ENCODE measurements at regions not wholly inside any gene's neighbourhood (a gene's known extent, or its start where the extent isn't known, plus 50 kb on each side); places are given as distances from the start of the nearest gene placed in this dataset.

DNA sequence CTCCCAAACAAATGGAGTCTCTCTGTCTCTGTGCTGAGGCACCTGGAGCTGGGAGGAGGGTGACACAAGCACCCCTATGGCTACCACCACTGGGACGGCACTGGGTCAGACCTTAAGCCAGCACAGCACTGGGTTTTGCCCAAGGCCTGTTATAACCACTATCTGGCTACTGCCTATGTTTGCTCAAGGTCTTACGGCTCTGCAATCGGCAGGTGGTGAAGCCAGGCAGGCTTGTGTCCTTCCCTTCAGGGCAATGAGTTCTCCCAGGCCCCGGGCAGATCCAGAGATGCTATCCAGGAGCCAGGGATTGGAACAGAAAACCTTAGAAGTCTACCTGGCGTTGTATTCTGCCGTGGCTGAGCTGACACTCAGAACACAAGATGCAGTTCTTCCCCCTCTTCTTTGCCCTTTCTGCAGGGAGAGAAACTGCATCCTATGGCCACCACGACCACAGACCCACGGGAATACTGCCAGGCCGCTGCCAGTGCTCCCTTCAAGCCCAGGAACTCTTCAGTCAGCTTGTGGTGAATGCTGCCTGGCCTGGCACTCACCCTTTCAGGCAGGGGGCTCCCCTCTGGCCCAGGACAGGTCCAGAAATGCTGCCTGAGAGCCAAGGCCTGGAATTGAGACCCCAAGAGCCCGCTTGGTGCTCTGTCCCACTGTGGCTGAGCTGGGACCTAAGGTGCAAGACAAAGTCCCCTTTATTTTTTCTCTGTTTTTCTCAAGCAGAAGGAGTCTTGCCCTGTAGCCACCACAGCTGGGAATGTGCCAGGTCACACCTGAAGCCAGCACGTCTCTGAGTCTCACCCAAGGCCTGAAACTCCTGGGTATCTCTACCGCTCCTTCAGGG, 67.0 kb upstream of the FRMD1 start:
- Histone ChIP-seq H3K9me3 (no peaks in the 10 kb centered on the region), H3K4me1 (no peaks in the 10 kb centered on the region), H3K27me3 (peaks cover 5 to 16% (median 15%) of the 10 kb centered on the region in 3 donors), H3K27ac (no peak overlapping the region), H3K4me3 (no peak overlapping the region), H3K36me3 (no peaks in the 10 kb centered on the region)
- in situ Hi-C loops (cut with MboI; ENCODE audit: low sequenced_read_pairs in 4 of 4) (loop anchor here in 1 of 4 donors (25.0 kb wide), 1 partner anchor 234 kb away; no protein-coding TSS in a partner anchor), intact Hi-C loops (cut with DNase I; ENCODE audit: low total_unique reads) (no loop called here)
- TF ChIP-seq POLR2A (IDR thresholded peaks at IDR 0.05) (no peak), CTCF (IDR thresholded peaks at IDR 0.05 in 4 of 5, conservative IDR thresholded peaks at IDR 0.05 in 1 of 5) (no peak)
- DNase-seq (no peak), ATAC-seq (no peak)

- TF ChIP-seq CTCF (IDR thresholded peaks at IDR 0.05 in 4 of 5, conservative IDR thresholded peaks at IDR 0.05 in 1 of 5) = no peak
- no peak for TF ChIP-seq POLR2A (IDR thresholded peaks at IDR 0.05)
- intact Hi-C loops (cut with DNase I; ENCODE audit: low total_unique reads) = no loop called here
- Histone ChIP-seq H3K4me3 (no peak overlapping the region), H3K4me1 (no peaks in the 10 kb centered on the region), H3K27me3 (no peaks in the 10 kb centered on the region), H3K27ac (no peak overlapping the region), H3K36me3 (no peaks in the 10 kb centered on the region), H3K9me3 (no peaks in the 10 kb centered on the region)
- in situ Hi-C loops (cut with MboI; ENCODE audit: low sequenced_read_pairs in 4 of 4) = loop anchor here in 1 of 4 donors (25.0 kb wide), 1 partner anchor 227 kb away; no protein-coding TSS in a partner anchor
- ATAC-seq = no peak
- no peak for DNase-seq
Observed at GRCh38 chr6:168139121-168139520, 60.1 kb upstream of the FRMD1 start.

- H3K36me3 ChIP-seq = no peaks in the 10 kb centered on the region
- in situ Hi-C loops (cut with MboI; ENCODE audit: low sequenced_read_pairs in 4 of 4) = loop anchor here in 1 of 4 donors (25.0 kb wide), 1 partner anchor 226 kb away; no protein-coding TSS in a partner anchor
Observed at GRCh38 chr6:168138436-168138835, 59.4 kb upstream of the FRMD1 start.

GRCh38 chr6:168137024-168137423, 58.0 kb upstream of the FRMD1 start:
- Histone ChIP-seq H3K9me3 (no peaks in the 10 kb centered on the region), H3K27me3 (no peaks in the 10 kb centered on the region), H3K4me3 (no peak overlapping the region), H3K4me1 (peaks cover 5 to 6% of the 10 kb centered on the region in 2 donors), H3K36me3 (no peaks in the 10 kb centered on the region), H3K27ac (no peak overlapping the region)
- in situ Hi-C loops (cut with MboI; ENCODE audit: low sequenced_read_pairs in 4 of 4) (loop anchor here in 1 of 4 donors (25.0 kb wide), 1 partner anchor 225 kb away; no protein-coding TSS in a partner anchor), intact Hi-C loops (cut with DNase I; ENCODE audit: low total_unique reads) (no loop called here)
- TF ChIP-seq POLR2A (IDR thresholded peaks at IDR 0.05) (no peak), CTCF (IDR thresholded peaks at IDR 0.05 in 4 of 5, conservative IDR thresholded peaks at IDR 0.05 in 1 of 5) (no peak)
- no peak for DNase-seq
- no peak for ATAC-seq

More at GRCh38 chr6:168138436-168138835, 59.4 kb upstream of the FRMD1 start:
- intact Hi-C loops (cut with DNase I; ENCODE audit: low total_unique reads) = no loop called here
- Histone ChIP-seq H3K9me3 (no peaks in the 10 kb centered on the region), H3K4me3 (no peak overlapping the region), H3K4me1 (no peaks in the 10 kb centered on the region), H3K27ac (no peak overlapping the region), H3K27me3 (no peaks in the 10 kb centered on the region)
- no peak for ATAC-seq
- no peak for TF ChIP-seq POLR2A (IDR thresholded peaks at IDR 0.05)
- DNase-seq = no peak

GRCh38 chr6:168136622-168137021, 57.6 kb upstream of the FRMD1 start:
- no peak overlapping the region for H3K27ac ChIP-seq
- H3K27me3 ChIP-seq = no peaks in the 10 kb centered on the region
- intact Hi-C loops (cut with DNase I; ENCODE audit: low total_unique reads) (no loop called here), in situ Hi-C loops (cut with MboI; ENCODE audit: low sequenced_read_pairs in 4 of 4) (loop anchor here in 1 of 4 donors (25.0 kb wide), 1 partner anchor 224 kb away; no protein-coding TSS in a partner anchor)
- no peaks in the 10 kb centered on the region for H3K36me3 ChIP-seq
- no peaks in the 10 kb centered on the region for H3K9me3 ChIP-seq
- TF ChIP-seq POLR2A (IDR thresholded peaks at IDR 0.05) = no peak
- TF ChIP-seq CTCF (IDR thresholded peaks at IDR 0.05 in 4 of 5, conservative IDR thresholded peaks at IDR 0.05 in 1 of 5) = no peak
- peaks cover 5 to 6% of the 10 kb centered on the region in 2 donors for H3K4me1 ChIP-seq
- ATAC-seq (no peak), DNase-seq (no peak)
- H3K4me3 ChIP-seq = no peak overlapping the region

Data from gastrocnemius medialis (tissue), 4 donors.